ENCODE measurements at regions not wholly inside any gene's neighbourhood (a gene's known extent, or its start where the extent isn't known, plus 50 kb on each side); places are given as distances from the start of the nearest gene placed in this dataset.
A peak's percentile ranks its signal among the peaks of the same experiment; 100 is the strongest.

DNA sequence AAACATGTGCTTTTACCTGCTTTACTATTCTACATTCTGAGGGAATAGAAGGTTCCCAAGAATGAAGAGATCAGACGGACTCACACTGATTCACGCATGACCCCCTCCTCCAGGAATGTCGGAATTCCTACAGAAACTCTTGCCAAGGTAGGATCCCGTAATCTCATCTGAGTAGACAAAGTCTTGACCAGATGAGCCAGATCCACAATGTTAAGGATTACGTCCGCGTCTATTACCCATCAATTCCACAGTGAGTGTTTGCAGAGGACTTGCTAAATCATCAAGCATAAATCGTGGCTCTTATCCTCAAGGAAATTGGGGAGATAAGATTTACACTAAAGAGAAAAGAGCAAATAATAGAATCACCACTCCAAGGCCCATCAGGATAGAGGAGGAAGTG, 245.9 kb upstream of the FOXQ1 start:
- no peak for DNase-seq (ENCODE audit: low read depth in 2 of 2)

DNA sequence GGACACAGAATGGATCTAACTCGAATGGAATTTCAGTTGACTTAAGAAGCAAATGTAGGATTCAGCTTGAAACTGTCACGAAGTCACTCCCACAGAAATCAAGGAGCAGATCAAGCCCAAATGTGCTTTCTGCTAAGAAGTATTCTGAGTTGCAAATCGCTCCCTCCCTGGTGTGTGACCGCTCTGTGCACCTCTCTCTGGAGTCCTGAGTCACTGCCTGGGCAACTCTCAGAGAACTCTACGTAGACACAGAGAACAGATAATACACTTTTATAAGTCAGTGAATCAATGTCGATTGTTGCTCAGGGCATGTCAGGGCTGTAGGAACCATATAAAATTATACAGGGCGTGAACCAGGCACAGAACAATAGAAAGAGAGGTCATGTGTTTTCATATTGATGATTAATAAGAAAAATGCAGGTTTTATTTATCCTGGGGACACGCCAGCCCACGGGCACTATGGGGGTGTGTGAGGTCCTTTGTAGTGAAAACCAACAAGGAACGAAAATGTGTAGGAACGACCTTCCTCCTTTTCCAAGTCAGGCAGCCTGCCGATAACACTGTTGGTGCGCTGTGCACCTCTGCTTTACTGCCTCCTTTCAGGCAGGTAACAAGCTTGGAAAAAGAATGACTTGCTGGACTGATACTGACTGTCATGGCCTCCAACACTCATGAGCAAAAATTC, 248.1 kb upstream of the FOXQ1 start:
- no peak for DNase-seq (ENCODE audit: low read depth in 2 of 2)

DNA sequence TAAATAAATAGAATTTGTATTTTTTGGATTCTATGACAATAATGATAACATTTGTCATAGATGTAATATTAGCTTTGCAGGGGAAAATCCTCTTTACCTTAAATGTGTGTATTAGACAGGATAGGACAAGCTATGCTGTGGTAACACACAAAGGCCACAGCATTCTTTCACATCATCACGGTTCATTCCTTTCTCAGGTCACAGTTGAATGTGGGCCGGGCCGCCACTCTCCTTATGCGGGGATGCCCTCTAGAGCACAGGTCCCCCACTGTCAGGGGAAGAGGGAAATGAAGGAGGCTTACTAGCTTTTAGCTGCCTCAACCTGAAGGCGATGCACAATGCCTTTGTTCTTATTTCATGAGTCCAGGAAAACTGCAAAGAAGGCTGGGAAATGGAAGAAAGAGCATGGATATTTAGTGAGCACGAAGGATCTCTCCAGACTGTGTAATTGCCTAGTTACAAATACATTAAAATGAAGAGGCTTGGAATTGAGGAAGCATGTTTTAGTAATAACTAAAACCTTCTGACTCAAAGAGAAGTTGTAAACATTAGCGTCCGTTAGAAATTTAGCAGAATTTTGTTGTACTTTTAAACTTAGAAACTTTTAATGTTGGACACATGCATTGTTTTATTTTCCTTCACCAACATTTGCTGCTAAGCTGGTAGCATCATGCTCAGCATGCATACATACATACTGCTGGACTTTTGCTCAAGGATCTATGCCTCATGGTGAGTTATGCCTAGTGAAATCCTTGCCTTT, 248.9 kb upstream of the FOXQ1 start:
- no peak for DNase-seq (ENCODE audit: low read depth in 2 of 2)

DNA sequence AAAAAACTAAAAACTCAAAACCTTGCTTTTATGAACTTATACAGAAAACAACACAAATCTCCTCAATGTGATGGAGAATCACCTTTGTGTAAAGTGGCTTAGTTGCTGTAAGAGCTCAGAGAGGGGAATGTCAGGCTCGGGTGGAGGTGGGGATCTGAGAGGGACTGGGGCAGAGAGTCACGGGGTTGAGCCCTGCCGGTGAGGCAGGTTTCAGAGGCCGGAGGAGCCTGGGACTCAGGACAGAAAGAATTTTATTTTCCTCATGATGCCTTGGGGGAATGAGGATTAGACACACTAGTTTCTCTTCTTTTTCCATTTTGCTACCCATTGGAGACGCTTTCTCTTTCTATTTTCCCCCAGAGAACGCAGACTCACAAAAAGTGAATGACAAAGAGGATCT, 252.3 kb upstream of the FOXQ1 start:
- DNase-seq (ENCODE audit: low read depth in 2 of 2), result no peak

DNA sequence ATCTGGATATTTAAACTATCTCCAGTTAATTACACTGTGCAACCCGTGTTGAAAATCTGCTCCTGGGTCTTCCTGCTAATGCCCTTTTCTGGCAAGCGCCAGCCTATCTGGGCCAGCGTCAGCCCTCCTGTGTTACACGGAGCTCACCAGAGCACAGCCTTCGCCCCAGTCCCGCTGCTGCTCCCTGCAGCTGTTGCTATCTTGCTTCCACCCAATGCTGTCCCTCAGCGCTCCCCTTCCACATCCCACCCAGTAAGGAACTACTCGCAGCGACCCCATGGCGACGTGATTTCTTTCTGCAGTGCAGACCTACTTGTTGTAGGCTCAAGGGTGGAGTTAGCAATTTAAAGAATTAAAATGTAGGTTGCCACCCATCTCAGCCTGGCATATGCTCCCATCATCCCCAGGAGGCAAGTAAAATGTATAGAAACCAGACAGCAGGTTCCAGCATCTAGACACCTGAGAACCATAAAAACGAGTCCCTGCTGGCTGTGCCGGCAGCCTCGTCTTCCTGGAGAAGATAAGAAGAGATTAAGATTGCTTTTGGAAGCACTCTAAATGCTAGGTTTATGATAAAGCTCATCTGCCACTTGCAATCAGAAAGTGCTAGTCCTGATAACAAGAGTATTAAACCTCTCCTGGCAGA, 254.3 kb upstream of the FOXQ1 start:
- DNase-seq (ENCODE audit: low read depth in 2 of 2), result no peak

DNA sequence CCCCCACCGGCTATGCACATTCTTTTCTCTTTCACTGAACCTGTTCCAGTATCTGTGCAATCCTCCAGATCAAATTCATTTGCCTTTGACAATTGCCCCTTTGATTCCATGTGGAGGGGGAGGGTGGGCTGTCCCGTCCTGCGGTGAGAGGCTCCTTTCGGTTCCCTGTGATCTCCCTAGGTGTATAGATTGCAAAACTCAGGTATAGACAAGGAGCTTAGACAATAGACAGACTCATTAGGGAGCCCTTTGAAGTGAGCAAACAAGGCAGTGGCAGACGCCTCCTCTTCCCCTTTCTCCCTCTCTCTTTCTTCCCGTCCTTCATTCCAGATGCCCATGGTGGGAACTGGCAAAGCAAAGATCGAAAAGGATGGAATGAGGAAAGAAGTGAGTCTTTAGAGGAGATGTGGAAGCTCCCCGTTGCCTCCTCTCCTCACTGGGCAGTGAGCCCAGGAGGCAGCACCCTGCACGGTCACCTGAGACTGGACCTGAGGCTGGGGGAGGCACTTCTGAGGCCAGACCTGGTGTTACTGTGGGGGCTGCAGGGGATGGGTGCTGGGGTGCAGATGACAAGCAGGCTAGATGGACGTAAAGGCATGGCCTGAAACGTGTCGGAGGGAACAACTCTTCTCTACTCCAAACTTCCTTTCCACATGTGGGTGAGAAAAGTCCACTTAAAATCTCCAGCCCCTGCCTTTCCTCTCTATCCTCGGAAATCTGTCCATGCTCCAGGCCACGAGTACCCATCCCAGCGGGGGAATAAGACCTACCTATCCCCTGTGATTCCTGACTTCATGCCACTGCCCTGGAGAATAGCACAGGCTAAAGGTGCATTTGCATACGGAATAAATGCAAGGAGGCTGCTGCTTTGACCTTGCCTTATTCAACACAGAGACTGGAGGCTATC, 256.6 kb upstream of the FOXQ1 start:
- no peak for DNase-seq (ENCODE audit: low read depth in 2 of 2)

DNA sequence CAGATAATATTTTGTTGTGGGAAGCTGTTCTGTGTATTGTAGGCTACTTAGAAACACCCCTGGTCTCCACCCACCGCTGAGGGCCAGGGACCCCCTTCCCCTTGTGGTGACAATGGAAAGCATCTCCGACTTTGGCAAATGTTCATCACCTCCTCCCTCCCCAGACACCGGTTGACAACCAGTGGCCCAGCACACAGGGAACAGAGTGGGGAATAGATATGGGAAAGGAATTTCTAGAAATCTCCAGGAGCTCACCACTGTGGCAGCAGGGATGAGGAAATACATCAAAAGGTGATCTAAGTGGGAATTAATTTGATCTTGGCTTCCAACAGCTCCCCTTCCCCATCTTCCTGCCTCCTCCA, 257.3 kb upstream of the FOXQ1 start:
- no peak for DNase-seq (ENCODE audit: low read depth in 2 of 2)

DNA sequence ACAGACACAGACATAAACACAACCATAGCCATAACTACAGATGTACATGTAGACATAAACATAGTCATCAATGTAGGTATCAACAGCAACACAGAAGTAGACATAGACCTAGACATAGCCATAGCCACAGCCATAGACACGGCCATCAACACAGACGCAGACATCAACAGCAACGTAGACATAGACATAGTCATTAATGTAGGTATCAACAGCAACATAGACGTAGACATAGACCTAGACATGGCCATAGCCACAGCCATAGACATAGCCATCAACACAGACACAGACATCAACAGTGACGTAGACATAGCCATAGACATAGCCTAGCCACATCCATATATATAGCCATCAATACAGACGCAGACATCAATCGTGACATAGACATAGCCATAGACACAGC, 258.3 kb upstream of the FOXQ1 start:
- no peak for DNase-seq (ENCODE audit: low read depth in 2 of 2)

DNA sequence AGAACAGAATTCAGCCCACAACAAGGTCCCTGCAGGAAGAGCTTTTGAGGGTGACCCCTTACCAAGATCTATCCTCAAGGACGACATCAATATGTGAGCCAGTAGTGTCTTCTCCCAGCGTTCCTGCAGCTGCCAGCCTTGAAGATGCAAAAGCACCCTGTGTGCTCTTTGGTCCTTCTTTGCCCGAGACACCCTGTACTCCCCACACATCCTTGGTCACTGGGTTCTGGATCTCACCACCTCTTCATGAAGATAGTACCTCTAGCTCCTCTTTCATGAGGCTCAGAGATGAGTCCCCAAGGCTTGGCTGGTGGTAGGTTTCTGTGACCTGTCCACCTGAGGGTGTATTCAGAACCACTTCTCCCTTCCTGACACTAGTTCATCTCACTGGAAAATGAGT, 259.6 kb upstream of the FOXQ1 start:
- DNase-seq (ENCODE audit: low read depth in 2 of 2), result no peak

DNA sequence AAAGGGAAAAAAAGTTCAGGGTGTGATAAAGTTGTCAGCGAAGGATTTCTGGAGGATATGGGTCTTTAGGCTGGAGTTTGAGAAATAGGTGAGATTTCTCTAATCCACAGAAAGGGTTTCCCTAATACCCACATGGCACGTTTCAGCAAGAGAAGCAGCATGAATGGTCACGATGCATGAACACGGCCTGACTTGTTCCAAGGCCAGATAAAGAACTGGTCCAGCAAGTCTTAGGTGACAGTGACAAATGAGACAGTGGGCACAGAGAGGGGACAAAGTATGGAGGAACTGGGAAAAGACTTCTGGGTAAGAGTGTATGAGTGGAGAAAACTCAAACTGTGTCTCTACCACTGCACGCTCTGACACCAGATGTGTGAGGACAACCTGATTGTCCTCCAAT, 262.0 kb upstream of the FOXQ1 start:
- no peak for DNase-seq (ENCODE audit: low read depth in 2 of 2)

DNA sequence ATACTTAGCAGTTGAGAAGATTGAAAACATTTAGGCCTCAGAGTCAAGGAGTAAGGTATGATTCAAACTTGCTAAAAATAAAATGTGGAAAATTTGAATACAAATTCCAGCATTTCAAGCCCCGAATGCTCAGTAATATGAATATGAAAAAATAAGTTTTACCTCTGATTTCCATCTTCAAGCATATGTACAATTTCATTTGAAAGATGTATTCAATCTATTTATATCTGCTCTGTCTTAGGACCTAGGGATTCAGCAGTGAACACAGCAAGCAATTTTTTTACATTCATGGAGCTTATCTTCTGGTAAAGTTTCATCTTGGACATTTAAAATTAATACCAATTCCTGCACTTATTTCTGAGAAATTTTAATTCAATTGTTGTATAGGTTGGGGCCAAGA, 262.7 kb upstream of the FOXQ1 start:
- DNase-seq (ENCODE audit: low read depth in 2 of 2), result no peak

DNA sequence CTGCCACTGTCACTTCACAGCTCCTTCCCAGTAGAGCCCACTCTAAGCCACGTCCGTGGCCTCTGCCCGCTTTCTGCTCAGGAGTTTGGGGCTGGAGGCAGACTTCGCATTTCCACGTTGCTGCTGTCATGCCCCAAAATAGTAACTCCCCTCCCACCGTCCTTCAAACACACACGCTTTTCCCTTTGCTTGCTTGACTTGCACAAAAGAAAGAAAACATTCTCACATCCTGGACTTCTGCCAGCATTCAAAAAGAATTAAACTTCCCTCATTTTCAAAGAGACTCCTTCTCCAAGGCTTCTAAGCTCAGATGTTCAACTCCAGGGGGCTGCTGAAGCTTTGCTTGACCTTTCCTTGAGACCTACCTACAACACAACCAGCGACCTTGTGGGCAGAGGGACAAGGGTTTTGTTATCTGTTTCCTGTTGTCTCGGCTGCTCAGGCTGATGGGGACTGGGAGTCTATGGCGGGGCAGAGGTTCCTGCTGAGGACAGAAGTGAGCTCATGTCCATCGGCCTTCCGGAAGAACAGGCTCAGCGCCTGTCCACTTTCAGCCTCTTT, 263.8 kb upstream of the FOXQ1 start:
- no peak for DNase-seq (ENCODE audit: low read depth in 2 of 2)

DNA sequence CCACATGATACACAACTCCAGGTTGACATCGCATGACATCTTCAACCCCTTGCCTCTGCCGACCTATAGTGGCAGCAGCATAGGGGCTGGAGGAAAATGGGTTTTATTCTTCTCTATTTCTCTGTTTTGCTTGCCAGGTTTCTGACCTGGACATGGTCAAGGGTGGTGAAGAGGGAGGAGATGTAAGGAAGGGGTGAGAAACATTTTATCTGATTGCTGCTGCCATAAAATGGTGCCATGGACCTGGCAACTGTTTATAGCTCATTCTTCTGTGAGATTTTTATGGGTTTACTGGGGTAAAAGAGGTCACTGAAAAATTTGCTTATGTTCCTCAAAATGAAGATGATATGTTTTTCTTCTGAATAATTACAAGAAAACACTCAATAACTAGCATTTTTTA, 266.7 kb upstream of the FOXQ1 start:
- DNase-seq (ENCODE audit: low read depth in 2 of 2), result no peak

DNA sequence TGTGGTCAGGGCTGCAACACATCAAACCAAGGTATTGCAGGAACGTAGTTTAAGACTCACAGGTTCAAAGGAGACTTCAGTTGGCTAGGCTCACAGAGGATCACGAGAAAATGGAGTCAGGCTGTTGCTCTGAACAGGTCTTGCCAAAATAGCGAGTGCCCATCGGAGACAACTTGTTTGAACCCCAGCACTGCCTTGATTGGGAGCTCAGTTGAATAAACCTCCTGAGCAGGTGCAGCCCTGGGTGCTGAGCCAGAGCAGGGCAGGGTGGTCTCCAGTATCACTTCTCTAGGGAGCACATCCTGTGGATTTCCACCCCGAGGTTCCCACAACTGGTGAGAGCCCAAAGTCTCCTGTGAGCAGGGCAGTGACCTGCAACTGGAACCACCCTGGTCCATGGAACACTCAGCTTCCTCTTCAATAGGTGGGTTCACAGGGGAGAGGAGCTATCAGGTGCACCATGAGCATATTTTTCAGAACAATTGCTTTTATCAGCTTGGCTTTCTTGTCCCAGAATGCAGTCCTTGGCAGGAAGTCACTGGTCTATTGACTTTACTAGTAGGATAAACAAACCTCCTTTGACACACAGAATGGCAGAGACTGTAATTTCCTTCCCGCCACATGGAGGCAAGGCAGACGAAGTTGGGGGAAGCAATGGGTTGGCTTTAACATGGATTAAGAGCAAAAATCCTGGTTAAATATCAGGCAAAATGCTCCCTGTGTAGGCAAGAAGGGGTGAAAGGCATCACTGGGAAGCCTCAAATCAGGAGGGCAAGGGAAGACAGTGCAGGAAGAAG, 267.7 kb upstream of the FOXQ1 start:
- DNase-seq (ENCODE audit: low read depth in 2 of 2), result no peak

DNA sequence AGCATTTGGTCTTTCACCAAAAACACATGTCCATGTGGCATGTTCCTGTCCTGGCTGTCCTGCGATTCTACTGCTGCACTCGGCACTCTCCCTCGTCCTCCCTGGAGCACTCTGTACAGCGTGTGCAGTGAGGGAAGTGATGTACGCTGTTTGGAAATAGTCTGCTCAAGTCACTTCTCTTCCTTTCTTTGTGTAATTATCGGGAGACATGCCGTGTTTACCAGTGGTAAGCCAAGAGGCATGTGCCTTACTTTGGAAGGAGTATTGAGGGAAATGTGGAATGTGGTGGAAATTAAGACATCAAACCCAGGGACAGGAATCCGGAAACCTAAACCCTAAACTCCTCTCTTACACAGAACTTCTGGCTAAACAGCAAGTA, 268.5 kb upstream of the FOXQ1 start:
- peak; percentile 14 to 27 for DNase-seq (ENCODE audit: low read depth in 2 of 2)

DNA sequence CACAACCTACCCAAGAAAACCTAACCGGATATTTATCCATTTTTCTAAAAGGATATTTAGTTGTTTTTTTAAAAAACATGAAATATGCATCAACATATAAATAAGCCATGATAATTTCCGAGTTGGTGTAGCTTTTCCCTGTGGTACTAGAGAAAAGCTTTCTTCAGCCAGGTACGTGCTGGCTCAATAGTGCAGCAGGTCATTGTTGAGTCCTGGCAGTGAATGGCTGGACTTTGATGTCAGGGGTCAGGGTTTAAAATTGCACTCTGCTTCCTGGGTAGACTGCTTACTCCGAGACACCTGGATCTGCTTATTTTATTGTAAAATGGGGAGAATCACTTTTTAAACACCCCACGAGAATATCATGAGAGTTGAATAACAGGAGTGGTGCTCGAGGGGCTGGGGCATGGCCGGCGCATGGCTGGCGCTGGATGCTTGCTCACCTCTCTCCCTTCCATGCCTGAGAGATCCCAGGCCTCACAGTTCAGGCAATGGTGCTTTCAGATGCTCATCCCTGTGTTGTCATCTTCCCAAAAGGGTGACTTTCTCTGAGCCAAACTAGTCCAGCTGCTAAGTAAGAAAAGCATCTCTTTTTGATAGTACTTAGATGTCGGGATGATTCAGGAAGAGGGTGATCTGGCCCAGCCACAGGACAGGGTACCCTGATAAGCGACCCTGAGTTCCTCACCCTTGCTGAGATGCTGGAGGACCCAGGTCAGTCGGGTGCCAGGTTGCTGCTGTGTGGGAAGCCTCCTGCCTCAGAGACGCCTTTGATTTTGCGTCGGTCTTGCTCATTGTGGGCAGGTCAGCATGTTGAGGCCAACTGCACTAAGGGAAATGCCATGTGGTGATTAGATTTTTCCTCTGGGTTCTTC, 269.1 kb upstream of the FOXQ1 start:
- DNase-seq (ENCODE audit: low read depth in 2 of 2), result no peak

DNA sequence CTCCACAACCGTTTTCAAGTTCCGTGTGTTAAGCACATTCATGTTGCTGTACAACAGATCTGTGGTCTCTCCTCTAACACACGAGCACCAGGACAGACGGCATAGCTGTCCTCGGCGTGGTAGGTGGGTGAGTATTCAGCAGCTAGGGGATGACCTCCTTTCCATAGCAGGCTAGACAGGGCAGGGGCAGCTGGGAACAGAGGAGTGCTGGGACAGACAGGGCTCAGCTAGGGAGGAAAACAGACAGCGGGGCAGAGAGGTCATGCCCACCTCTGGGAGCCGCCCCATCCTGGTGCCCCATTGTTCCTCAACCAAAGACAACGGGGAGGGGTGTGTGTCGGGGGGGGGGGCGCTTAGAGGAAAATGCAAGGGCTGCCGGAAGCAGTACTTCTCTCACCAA, 271.5 kb upstream of the FOXQ1 start:
- DNase-seq (ENCODE audit: low read depth in 2 of 2), result no peak

DNA sequence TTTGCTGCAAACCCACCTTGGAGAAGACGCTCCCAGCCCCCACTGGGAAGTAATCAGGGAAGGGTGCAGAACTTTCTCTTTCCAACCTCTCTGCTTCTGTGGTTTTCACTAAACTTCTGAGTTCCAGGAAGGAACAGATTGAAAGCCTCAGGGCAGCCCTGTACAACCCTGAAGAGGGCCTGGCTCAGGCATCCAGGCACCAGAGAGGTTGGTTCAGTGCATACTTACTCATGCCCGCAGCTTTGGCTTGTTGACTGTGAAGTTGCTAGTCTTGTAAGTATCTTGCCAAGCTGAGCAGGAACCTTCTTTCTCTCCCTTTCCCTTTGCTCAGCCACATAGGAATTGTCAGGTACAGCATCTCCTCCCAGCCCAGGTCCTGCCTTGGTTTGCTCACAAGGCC, 272.2 kb upstream of the FOXQ1 start:
- DNase-seq (ENCODE audit: low read depth in 2 of 2), result no peak

DNA sequence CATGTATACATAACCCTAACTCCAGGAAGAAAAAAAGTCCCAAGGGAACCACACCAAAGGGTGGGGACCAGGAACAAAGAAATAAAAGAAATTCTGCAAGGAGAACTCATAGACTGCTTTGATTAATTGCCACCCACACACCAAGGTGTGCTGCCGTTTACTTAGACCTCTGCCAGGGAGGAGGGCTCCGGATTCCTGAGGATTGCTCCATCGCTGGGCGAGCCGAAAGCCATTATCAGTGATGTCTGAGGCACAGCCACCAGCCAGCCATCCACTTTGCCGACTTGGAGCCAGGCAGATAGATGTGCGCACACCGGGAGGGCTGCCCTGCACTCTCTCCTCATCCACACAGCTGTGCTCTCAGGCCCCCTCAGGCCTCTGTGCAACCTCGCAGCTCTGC, 272.7 kb upstream of the FOXQ1 start:
- no peak for DNase-seq (ENCODE audit: low read depth in 2 of 2)

Data from fibroblast of skin of left biceps (primary cell).